Iris pigment epithelial cell (primary cell): ENCODE measurements at regions not wholly inside any gene's neighbourhood (a gene's known extent, or its start where the extent isn't known, plus 50 kb on each side); places are given as distances from the start of the nearest gene placed in this dataset.

Source experiments
- DNase-seq: peaks from one replicate; pipeline ENCODE4 v3.0.0-alpha.2; 2011; ENCODE audit warnings: low read depth

DNA sequence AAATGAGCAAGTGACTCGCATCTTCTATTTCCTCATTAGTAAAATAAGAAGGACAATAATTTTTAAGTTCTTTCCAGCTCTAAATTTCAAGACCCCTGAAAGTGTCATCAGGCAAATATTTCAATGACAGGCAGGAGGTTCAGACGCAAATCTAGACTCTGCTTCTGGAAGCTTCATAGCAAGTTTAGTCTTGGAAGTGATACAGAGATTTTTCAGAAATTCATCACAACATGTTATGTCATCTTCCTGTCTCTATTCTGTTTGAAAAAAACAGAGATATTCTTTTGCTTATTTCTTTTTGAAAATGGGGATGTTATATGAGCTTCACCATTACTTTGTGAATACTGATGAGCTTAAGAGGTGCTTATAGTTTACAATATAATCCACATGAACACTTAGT lies 74.0 kb downstream of the C3orf85 start:
- DNase-seq, result no peak

DNA sequence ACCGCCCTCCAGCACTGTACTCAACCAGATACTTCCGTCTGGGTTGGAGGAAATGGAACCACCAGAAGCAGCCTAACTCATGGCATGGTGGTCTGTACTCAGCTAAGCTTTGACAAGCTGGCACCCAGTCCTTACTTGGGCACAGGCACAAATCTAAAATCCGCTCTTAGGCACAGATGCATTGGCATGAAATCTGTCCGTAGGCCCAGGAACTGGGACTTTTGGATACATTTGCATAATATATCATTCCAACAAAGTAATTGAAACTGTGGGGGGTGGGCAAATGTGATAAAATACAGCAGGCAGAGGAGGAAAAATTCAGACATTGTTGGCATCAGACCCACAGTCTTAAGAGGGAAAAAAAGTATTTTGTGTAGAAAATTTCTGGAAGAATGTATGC lies 75.4 kb downstream of the C3orf85 start:
- no peak for DNase-seq

DNA sequence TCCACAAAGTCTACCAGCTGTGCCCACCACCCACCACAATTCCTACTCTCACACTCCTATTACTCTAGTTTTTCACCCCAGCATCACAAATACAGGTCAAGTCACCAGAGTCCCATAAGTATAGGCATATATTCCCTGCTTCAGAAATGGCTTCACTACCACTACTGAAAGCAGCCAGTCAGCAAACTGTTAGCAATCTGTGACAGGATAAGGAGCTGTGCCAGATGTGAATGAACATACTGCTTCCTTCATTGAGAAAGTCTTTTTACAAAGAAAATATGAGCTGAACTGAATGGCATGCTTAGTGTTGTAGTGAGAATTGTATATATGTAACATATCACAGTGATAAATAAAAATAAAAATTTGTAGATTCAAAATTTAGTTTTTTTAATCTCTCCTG lies 76.8 kb downstream of the C3orf85 start:
- DNase-seq, result no peak

DNA sequence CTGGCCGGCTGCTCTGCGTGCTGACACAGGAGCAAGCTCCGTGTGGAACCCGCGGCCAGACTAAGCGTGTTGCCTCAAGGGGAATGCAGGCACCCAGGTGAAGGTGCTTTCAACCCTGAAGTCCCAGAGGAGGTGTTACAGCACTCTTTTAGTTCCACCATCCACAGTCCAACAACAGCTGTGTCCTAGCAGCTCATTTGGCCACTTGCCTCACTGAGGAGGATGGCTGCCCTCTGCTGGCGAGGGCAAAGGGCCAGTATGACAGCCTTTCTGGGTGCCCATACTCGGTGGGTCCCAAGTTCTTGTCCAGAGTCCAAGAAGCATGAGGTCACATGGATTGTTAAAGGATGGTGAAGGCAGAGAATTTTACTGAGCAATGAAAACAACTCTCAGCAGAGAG lies 87.8 kb downstream of the C3orf85 start:
- DNase-seq, result peak; percentile 1

DNA sequence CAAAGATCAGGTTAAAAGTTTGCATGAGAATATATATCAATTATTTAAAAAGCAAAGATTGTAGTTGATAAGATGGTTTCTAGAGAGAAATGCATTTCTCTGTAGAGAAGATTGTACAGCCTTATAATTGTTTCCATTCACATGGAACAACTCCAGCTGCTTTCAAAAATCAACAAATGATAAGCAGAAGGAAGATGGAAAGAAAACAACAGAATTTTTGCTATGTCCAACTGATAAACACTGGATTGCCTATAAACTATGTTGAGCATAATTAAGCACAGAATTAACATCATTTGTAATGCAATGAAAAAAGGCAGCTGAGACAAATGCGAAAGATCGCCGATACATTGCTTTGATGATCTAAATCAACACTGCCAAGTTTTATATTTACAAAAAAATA lies 89.0 kb downstream of the C3orf85 start:
- DNase-seq, result no peak

DNA sequence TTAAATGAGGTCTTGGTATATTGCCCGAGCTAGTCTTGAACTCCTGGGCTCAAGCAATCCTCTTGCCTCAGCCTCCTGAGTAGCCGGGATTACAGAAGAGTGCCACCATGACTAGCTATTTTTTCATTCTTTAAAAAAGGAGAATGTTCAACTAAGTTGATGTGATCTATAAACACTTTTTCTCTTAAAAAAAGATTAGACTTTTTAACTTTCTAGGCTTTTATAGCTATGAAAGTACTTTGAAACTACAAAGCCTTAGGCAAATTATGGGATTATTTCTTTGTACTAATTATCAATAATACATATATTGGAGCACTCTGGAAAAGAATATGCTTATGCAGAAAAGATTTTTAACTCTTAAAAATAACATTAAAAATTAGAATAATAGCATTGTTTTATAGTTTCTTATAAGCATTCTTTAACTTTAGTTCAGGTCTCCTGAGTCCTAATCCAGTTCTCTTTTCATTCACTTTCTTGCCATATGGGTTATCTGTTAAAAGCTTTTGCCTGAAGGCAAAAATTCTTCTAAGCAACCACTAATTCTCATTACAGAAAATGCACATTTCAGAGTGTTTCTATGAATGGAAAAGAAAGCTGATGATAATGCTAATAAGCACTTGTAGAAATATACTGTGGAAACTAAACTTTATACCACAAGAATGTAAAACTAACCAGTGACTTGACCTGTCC lies 87.8 kb downstream of the DPPA2 start:
- no peak for DNase-seq

DNA sequence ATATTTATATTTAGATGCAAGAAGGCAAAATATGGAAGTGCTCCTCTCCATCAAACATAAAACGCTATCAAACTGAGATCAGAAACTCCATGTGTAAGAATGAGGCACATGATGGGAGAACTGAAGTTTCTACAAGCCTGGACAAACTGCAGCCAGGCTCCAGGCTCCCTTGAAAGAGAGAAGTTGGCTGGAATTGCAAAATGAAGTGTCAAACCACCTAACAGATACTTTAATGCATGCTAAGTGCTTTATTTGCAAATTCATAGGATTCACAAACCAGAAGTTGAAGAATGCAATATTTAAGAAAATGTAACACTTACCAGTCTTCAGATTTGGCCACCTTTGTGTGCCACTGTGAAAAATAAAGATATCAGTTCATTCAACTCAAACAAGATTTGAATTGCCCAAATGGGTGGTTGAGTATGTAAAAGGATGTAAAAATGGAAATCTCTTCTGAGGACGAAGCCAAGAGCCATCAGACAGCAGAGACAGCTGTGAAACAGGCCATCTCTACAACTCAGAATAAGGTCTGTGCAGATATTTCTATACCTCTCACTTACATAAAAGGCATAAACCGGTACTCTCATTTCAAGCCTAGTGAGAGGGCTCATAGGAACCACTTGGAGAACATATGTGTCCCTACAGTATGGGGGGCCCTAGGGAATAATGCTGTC lies 87.0 kb downstream of the DPPA2 start:
- no peak for DNase-seq

DNA sequence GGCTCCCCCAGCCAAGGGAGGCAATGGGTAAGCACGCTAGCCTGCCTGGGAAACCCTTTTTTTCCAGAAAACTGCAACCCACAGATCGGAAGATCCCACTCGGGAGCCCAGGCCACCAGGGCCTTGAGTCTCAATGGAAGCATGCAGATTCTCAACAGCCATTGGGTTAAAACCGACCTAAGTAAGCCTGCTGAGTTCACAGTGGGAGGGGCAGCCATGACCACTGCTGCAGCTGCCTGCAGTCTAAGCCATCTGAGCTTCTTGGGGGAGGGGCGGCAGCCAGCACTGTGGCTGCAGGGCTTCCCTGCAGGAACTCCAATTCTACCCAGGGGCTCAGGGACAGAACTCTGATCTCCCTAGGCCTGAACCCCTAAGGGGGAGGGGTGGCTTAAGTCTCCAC lies 82.0 kb downstream of the DPPA2 start:
- DNase-seq, result no peak

DNA sequence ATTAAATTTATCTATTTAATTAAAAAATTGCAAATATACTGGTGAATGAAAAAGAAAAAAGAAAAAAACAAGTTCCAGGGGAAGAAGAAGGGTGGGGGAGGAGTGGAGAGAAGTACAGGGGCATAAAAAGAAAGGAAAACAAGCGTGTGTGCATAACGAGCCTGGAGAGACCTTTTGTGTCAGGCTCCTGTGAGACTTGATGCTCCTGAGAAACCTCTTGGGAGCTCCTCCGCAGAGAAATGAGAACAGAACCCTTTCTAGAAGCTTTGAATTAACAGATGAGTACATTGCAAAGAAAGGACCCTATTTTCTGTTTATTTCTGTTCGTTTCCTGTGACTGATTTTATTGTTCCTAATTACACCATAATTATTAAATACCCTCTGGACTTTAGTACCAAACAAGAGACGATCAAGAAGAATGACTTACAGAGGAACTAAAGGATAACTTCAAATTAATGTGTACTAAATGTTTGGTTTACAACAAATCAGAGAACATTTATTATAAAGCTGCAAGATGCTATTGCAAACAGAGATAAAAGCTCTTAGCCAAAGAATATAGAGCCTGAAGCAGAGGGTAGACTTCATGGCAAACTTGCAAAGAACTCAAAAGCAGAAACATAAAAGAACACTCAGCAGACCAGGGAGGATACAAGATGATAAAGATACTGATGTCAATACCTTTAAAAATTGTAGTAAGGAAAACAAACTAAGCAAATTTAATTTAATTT lies 74.7 kb downstream of the DPPA2 start:
- no peak for DNase-seq

DNA sequence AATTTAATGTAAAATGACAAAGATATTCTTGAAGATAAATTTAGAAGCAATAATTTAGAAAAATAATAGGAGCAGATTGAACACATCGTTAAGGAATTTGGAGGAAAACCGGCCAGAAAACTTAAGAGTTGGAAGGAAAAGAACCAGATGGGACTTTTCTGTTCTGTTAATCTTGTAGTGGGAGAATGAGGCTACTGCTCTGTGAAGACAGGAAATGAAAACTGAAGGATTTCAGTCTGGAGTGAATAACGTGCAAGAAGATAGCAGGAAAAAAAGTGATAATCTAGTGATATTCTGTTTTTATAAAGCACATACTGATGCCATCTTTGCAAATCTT lies 74.2 kb downstream of the DPPA2 start:
- no peak for DNase-seq
